ENCODE measurements at regions not wholly inside any gene's neighbourhood (a gene's known extent, or its start where the extent isn't known, plus 50 kb on each side); places are given as distances from the start of the nearest gene placed in this dataset.
"Not testable (repeated sequence)": the region's sequence is repeated elsewhere in the genome, so short reads cannot be mapped to it uniquely, and the experiment has no call there.

DNA sequence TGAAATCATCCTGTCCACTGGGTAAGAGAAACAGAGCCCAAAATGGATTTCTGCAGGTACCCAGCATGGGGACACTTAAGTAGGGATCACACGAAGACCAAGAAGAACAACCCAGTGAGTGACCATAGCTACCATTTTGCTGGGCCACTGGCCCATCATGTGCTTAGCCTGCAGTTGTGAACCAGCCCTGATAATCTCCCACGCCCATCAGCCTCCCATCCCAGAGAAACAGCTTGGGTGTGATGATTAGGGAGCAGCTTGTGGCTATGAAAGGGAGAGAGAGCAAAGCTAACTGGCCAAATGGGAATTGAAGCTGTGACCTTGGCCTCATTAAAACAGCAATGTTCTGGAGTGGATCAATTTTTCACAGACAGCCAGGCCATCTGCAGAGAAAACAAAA, 138.5 kb downstream of the SLC24A2 start:
- no peak for DNase-seq

DNA sequence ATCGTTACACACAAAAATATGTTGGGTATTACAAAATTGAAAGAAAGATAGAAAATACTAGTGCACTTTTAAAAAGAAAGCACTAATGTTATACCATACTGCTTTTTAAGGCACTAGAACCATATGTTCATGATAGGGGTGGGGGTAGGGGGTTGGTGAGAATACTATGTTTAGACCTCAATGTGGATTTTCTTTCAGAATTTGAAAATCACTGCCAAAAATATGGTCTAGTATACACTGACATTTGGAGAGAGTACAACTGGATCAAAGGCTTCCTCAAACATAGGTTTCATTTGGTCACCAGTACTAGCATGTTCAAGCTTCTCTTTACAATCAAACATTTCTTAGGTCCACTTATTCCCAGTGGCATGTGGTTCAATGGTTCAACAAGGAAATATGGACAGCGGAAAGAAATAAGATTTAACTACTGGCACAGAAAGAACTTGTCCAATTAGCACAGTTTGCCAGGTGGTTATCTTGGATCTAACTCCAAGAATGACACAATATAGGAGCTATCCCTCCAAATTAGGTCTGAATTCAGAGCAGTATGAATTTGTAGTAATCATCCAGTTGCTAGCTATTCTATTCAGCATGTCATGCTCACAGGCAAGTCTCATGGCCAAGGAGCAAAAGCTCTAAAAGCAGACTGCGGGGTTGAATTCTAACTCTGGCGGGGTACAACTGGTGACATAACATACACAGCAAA, 139.3 kb downstream of the SLC24A2 start:
- DNase-seq: no peak

DNA sequence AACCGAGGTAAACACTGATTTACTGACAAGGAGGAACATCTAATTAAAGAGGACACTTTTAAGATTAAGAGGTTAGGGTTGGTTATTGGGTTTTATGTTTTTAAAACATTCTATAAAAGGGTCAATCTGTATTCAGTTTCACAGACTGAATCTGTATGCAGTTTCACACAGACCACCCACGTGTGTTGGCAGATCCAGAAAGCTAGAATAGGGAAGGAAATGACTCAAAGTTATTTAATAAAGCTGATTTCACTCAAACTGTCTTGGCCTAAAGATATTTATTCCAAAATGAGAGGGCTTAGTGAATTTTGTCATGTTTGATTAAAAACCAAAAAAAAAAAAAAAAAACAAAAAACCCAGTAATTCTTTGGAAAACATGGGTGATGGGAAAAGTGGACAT, 140.2 kb downstream of the SLC24A2 start:
- no peak for DNase-seq

DNA sequence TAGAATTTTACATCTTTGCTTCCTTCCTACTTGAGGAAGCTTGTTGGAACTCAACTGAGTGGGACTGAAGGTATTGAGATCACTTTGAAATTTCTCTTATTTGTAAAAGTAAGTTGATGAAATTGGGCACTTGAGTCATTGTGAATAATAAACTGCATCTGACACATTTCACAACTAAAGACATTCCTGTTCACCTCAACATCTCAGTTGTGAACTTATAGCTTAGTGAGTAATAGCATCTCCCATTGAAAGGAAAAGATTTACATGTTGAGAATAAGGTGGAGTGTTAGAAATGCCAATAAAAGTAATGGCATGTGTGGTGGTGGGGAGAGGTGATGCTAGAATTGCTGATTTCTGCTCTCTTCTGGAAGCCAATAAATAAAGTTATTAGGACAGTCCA, 145.0 kb downstream of the SLC24A2 start:
- DNase-seq: no peak

DNA sequence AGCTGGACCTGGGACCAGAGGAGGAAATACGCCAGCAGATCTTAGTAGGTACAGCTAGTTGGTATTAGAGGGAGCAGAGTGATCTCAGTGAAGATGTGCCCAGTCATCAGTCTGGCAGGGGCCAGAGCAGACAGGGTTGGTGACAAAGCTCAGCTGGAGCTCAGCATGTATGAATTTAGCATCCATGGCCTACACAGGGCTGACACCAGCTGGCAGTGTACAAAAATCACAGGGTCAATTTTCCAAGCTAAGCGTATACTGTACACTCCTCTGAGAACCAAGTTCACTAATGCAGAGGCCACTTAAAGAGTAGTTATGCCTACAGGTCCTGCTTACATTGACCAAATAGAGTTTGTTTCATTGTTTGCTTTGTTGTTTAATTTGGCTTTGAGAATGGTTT, 146.6 kb downstream of the SLC24A2 start:
- no peak for DNase-seq

DNA sequence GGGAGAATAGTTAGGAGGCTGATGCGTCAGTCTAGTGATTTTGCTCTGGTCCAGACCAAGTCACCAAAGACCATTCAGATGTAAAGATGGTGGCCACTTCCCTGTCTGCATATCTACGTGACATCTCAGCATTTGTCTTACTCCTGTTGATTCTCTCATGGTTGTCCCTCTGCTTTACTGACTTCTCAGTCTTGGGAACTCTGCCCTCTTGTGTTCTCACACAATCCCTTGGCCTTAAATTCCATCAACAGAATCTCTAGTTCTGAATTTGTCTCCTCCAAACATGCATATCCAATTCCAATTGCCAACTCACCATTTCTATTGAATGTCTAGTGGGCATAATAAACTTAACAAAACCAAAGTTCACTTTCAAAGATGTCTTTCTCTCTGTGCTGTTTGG, 147.8 kb downstream of the SLC24A2 start:
- DNase-seq: no peak

DNA sequence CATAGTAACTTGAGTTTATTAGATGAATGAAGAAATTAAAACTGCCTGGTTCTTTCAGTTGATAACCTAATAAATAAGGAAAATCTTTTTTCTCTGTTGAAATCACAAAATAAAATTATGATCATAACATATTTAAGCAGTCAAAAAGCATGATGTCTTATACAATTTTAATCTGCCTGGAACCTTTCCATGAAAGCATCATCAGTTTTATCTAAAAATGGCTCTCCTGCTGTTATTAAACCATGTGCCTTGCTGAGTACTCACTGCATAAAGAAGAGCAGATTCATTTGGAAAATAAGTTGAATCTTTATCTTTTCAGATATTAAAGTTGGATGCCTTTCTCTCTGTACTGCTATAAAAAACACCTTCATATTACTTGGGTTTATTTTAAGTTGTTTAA, 148.8 kb downstream of the SLC24A2 start:
- DNase-seq: no peak

DNA sequence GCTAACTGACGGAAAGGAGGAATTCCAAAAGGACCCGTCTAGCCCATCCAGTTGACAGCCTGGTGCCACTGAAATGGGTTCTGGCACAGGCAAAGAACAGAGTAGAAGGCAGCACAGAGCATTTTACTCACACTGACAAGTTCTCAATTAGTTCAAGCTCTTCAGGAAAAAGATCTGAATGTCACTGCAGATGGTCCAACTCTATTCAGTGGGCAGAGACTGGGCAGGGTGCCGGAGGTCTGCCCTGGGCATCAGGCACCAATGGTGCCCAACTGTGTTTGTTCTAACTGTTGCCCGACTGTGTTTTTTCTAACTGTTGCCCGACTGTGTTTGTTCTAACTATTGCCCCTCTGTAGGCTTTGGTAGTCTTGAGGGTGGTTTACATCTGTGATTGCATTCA, 151.8 kb downstream of the SLC24A2 start:
- DNase-seq: no peak

DNA sequence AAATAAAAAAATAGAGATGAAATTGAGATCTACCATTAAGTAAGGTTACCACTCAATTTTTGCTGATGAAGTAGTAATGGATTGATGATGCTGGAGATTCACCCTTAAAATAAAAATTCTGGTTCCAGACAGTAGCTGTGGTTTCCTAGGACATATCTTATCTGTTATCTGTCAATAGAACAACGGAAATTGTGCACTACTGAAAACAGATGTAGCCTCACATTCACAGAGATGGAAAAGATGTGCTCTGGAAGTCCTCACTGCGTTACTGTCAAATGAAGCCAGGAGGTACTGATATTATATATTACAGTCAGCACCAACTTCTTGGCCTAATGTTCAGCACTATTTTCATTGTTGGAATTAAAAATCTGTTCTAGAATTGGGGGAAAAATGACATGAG, 154.0 kb downstream of the SLC24A2 start:
- DNase-seq: no peak

DNA sequence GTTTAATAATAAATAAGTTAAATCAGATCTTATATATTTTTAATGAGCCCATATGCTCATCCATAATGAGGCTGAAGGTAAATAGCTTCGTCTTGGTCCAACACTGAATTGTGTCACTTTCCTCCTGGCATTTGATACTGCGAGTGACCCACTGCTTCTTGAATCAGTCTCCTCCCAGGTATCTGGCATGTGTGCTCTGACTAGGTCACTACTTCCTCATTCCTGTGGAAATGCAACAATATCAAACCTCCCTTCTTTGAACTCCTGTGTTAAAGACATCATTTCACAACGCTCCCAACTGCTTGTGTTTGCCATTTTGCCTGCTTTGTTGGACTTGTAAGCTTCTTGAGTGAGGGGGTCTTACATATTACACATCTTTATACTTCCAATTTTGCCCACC, 157.7 kb downstream of the SLC24A2 start:
- no peak for DNase-seq

DNA sequence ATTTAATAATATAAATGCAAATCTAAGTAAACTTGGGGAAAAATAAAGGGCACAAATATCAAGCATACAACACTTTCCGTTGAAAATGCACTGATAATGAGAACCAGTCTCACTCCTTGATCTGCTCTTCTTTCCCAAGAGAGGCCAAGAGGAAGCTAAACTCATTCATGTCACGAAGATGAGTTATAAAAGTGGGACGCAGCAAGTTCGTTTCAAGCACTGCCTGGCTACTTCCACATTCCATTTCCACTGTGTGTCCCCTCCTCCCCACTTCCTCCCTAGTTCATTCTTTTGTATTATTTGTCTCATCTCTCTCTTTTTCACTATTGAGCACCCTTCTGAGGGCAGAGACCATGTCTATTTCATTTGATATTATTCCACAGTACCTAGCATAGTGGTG, 158.1 kb downstream of the SLC24A2 start:
- DNase-seq: no peak

DNA sequence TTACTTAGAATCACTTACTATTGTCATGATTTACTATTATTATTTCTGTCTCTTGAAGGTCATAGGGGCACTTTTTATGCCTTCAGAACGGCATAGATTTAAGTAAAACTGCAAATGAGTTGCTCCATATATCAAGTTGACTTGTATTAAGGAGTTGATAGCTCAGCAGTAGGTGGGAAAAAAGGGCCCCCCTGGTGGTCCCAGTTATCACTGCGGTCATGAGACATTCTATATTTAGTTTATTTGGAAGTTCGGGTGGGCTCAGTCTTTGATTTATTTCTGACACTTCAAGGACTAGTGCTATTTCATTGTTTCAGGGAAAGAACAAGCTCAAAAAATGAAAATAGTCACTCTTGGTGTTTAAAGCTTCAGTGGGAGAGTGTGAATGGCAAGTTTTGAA, 159.3 kb downstream of the SLC24A2 start:
- no peak for DNase-seq

DNA sequence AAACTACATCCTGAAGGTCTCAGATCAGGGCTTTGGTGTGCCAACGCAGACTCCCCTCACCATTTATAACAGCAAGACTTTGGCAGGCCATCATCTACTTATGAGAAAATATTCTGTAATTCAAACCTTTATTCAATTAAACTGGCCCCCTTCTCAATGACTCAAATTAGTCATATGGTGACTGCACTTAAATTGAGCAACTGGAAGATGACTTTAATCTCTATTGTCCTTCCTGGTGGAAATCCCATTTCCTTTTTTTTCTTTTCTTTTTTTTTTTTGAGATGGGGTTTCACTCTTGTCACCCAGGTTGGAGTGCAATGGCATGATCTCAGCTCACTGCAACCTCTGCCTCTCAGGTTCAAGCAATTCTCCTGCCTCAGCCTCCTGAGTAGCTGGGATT, 163.4 kb downstream of the SLC24A2 start:
- DNase-seq: not testable (repeated sequence)

DNA sequence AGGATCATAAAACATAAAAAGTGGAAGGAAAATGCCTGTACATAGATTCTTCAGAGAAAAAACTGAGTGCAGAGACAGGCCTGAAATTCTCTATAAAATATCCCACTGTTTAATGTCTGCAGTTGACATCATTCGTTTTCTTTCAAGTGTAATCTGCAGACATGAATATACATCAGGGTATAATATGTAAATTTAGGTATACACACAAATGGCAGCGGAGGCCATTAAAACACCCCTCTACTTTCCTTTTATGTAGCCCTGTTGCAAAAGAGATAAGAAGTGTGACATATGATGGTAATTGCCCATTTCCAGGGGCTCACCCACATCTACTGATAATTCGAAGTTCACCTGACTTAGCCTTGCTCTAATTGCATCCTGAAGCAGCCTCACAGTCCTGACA, 164.3 kb downstream of the SLC24A2 start:
- no peak for DNase-seq

DNA sequence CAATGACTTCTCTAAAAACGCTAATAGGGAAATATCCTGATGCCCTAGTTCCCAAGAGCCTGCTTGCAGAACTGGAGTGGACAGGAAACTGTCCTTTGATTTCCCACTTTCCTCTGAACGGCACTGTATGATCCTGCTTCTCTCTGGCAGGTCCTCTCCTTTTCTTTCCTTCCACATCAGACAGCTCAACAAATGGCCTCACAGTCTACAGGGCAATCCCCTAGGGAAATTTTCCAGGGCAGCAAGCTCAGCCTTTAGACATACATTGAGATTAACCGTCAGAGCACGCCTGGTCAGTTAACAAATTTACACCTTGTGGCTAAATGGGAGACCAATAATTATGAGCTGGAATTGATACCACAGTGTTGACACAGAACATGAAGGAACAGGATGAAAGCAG, 164.9 kb downstream of the SLC24A2 start:
- no peak for DNase-seq

DNA sequence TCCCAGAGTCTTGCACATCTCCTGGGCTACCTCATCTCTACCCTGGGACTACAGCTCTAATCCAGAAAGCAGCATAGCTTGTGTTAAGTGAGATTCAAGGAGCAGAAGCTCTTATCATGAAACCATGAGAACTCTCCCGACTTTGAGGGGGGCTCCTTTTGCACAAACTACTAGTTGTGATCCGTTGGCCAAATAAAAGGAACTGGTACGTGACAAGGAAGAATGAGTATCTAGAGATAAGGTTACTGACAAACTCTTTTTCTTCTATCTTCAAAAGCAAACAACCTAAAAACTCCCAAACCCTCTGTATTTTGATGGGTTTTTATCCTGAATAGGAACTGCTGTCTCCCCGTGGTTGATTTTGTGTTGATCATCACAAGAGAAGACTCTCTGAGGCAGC, 168.5 kb downstream of the SLC24A2 start:
- DNase-seq: no peak

DNA sequence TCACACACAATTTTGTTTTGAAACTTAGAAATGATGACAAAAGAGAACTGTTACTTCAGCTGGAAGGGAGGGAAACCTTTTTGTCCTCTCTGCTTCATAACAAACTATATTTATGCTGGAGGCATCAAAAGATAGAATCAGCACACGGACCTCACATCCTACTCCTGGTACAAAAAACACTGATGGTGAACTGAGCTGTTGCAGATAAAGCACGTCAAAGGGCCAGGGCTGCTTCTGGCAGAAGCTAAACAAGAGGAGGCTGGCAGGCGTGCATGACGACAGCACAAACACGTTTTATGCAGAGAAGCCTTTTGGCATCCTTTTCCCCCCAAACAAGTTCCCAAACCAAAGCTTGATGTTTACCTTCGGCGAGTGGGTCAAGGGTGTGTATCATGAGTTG, 169.6 kb downstream of the SLC24A2 start:
- no peak for DNase-seq

DNA sequence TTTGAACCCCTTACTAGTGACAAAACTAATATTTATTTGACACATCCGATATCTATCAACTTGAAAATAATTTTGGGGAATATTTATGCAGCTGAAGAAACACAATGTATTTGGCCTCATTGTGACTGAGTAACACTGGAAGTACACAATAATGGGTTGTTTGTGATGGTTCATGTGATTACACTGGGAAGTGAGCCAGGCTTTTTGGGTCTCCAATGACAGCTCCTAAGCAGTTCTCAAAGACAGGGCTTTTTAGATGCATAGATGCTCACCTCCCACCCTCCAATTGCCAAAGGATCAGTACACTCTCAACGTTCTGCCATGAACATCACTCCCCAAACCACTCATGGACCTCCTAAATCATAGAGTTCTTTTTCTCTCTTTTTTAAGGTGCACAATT, 170.0 kb downstream of the SLC24A2 start:
- no peak for DNase-seq

DNA sequence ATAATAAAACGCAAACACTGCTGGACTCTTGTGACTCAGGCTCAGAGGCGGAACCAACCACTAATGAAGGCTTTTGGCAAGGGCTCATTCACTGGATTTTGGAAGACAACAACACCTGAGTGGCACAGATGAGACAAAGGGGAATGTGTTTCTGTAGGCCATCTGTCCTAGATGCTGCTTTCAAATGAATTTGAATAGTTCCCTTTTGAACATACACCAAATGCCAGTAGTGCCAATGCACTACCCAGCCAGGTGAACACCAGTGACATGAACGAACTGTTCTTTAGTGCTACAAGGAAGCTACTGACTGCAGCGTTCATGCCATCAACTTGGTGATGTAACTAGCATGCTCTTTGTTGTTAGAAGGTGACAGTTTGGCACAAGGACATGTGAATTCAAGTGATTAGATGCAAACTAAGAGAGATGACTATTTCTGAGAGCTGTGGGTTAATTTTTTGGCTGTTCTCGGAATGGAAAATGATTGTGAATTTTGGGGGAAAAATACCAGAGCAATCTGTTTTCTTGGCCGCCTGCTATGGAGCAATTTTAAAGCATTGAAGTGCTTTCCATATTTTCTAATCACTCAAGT, 173.7 kb downstream of the SLC24A2 start:
- DNase-seq: no peak

DNA sequence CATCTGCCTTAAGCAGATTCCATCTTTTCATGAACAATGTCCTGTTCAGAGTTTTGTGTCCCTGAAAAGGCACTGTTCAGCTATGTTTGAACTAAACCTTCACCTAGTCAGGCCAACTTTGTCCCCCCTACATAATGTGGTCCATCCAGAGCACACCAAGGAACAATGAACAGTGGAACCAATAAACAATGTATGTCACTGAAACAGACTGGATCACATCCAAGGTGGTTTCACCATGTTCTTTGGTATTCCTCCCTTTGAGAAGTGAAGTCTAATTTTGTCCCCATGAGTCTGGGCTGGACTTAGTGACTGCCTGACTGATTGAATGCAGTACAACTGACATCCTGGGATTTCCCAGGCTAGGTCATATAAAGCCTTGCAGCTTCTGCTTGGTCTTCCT, 174.5 kb downstream of the SLC24A2 start:
- DNase-seq: no peak

DNA sequence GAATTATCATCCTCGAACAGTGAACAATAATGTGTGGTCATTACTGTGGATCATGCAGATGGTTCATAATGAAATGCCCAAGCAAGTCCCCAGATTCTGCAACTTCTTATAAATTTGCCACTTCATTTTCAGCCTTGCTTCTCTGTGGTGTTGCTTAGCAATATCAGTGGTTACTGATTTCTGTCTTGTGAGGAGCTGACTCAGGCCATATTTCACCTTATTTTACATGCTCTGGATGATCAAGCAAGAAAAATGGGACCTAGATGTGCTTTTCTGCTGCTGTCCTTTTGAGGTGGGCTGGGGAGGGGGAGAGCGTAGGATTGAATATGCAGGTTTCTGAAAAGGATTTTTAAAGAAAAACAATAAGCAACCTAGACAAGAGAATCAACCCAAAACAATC, 188.3 kb downstream of the SLC24A2 start:
- no peak for DNase-seq

DNA sequence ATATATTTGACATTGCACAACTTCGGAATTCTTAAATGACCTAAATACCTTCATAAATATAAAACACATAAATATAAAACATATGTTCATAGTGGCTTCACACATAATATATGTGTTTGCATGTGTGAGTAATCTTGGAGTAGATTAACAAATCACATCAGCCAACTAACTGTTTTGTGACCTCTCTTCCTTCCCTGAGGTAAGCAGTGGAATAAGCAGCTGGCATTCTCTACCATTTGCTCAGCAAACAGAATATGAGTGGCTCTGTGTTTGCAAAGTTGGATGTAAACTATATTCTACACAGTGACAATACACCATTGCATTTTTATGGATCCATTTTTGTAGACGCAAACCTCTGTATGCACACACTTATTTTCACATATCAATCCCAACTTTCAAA, 189.9 kb downstream of the ACER2 start:
- no peak for DNase-seq

DNA sequence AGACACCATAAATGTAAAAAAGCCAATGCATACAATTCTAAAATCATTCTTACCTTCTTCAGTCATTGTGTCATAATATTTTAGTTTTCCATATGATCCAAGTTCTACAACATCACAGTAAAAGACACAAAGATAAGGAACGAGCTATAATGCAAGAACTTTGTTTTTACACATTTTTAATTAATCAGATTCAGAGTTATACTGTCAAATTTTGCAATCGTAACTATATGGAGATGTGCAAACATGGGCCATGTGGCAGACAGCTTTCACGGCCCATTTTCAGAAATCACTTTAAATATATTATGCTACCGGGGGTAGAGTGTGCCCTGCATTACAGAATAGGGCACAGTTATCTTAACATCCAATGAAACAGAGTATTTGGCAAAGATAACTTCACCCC, 188.4 kb downstream of the ACER2 start:
- DNase-seq: no peak

DNA sequence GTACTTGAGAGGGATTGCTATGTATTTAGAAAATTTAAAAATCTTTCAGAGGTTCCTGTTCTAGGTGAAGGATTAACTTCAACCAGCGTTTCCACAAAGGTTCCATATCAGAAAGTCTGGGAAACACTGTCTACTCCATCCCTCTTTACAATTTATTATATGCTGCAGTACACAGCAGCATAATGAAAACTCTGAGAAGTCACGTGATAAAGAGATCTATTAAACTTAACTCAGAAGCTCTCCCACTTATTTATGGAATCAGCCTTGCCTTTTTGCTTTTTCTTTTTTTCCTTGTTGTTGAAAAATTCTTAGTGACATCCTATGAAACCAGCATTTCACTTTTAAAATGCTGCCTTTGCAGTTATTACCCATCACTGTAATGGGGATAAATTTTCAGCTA, 186.2 kb downstream of the ACER2 start:
- DNase-seq: no peak

DNA sequence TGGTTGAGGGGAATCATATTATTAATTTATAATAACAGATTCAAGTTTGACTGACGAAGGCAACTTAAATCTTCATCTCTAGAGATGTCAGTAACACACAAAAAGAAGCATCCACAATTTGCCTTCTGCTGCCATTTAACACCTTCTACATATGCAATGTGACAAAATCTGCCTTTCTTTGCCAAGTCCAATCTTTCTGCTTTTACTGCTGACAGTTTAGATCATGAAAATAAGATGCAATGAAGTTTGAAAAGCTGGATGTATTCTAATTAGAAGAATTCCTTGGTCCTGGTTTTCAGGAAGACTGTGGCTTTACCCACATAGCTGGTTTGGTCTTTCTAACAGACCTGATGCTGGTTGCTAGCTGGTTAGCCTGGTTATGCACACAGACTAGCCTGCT, 178.9 kb downstream of the ACER2 start:
- no peak for DNase-seq
